22Rv1 (cell line): ENCODE measurements at regions not wholly inside any gene's neighbourhood (a gene's known extent, or its start where the extent isn't known, plus 50 kb on each side); places are given as distances from the start of the nearest gene placed in this dataset.

Experiments
- CTCF ChIP-seq: fragments of 450-650 bp; IDR thresholded peaks from 2 replicates; pipeline ENCODE4 v1.5.1; 2017; ENCODE audit warnings: mild to moderate bottlenecking
- ZFX ChIP-seq: fragments of 450-650 bp; IDR thresholded peaks from 2 replicates; pipeline ENCODE4 v1.6.1; 2017; ENCODE audit warnings: antibody characterized with exemption, borderline replicate concordance

- TF ChIP-seq ZFX (no peak), CTCF (no peak)
Measured at GRCh38 chr6:105619971-105620741, 217.3 kb upstream of the PREP start.
